ENCODE measurements at regions not wholly inside any gene's neighbourhood (a gene's known extent, or its start where the extent isn't known, plus 50 kb on each side); places are given as distances from the start of the nearest gene placed in this dataset.

GRCh38 chr2:33891616-33892015 is 292.5 kb upstream of the FAM98A start:
- no peak for TF ChIP-seq CTCF (IDR thresholded peaks at IDR 0.05; ENCODE audit: insufficient read depth, low read length, poor library complexity, severe bottlenecking)
- TF ChIP-seq EZH2phosphoT487 (conservative IDR thresholded peaks at IDR 0.05; ENCODE audit: low read length), result no peak

Measured in SU-DHL-6 (cell line).